Spleen (tissue), 7 donors: ENCODE measurements at regions not wholly inside any gene's neighbourhood (a gene's known extent, or its start where the extent isn't known, plus 50 kb on each side); places are given as distances from the start of the nearest gene placed in this dataset.

Experiments
- POLR2AphosphoS5 ChIP-seq, 3 donors: sonication (generic); formaldehyde crosslinking; IDR thresholded peaks; one replicate each; pipeline ENCODE4 v1.5.1; 2017; ENCODE audit warnings: antibody characterized with exemption in 3 of 3
- TF ChIP-seq, protein P1 (sequence below), 11 experiments: fragments of 200-600 bp in 7 of 11; fragments of 450-650 bp in 4 of 11; sonication (generic) in 4 of 11; IDR thresholded peaks in 8 of 11; conservative IDR thresholded peaks in 3 of 11; 1 replicate in 7 of 11; 2 replicates in 4 of 11; pipeline versions ENCODE4 v1.4.0 to v1.8.0; 2016 to 2021; ENCODE audit warnings: antibody characterized with exemption in 11 of 11, inconsistent platforms in 4 of 11, mild to moderate bottlenecking in 1 of 11
- donor health status: DM: no; HTN: no; CAD: no; lungs with moderate emphysema.
- donor health status: DM: no; HTN: no; CAD: no.
- donor health status: DM: no; HTN: no; CAD: no.

DNA sequence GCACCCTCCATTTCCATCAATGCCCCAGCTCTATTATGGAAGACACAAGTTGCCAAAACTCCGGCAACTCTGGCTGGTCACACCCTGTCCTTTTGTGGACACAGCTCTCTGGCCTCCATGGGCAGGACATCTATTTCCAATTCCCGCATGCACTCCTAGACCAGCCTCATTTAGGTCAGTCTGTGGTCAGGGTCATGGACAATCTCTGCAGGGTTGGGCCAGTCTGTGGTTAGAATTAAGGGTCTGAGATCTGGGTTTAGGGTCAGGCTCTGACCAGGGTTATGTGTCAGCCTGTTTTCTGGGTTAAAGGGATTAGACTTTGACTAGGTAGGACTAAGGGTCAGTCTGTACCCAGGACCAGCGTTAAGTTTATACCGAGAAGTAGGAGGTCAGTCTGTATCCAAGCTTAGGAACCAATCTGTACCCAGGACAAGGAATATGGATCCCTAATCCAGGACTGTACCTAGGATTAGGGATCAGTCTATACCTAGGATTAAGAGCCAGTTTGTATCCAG is 82.4 kb downstream of the VEGFA start:
- TF ChIP-seq POLR2AphosphoS5 (IDR thresholded peaks at IDR 0.05), result no peak
- TF ChIP-seq, protein P1, sequence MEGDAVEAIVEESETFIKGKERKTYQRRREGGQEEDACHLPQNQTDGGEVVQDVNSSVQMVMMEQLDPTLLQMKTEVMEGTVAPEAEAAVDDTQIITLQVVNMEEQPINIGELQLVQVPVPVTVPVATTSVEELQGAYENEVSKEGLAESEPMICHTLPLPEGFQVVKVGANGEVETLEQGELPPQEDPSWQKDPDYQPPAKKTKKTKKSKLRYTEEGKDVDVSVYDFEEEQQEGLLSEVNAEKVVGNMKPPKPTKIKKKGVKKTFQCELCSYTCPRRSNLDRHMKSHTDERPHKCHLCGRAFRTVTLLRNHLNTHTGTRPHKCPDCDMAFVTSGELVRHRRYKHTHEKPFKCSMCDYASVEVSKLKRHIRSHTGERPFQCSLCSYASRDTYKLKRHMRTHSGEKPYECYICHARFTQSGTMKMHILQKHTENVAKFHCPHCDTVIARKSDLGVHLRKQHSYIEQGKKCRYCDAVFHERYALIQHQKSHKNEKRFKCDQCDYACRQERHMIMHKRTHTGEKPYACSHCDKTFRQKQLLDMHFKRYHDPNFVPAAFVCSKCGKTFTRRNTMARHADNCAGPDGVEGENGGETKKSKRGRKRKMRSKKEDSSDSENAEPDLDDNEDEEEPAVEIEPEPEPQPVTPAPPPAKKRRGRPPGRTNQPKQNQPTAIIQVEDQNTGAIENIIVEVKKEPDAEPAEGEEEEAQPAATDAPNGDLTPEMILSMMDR (IDR thresholded peaks at IDR 0.05 in 8 of 11, conservative IDR thresholded peaks at IDR 0.05 in 3 of 11), result no peak
